ENCODE measurements at regions not wholly inside any gene's neighbourhood (a gene's known extent, or its start where the extent isn't known, plus 50 kb on each side); places are given as distances from the start of the nearest gene placed in this dataset.

- H3K27me3 ChIP-seq (ENCODE audit: insufficient read depth, low read depth, low read length): no peaks in the 10 kb centered on the region
- no peaks in the 10 kb centered on the region for H3F3A ChIP-seq (ENCODE audit: insufficient read depth, low read length, poor library complexity, severe bottlenecking)
- H3K4me2 ChIP-seq (ENCODE audit: low read length): no peak overlapping the region
- no peak overlapping the region for H3K9ac ChIP-seq (ENCODE audit: low read length)
- no peaks in the 10 kb centered on the region for H3K79me2 ChIP-seq (replicated peaks; ENCODE audit: insufficient read depth, low read length)
- no peaks in the 10 kb centered on the region for H4K20me1 ChIP-seq (ENCODE audit: insufficient read depth)
- H3K9me2 ChIP-seq (ENCODE audit: insufficient read depth, low read length): no peaks in the 10 kb centered on the region
- no peak overlapping the region for H3K27ac ChIP-seq (ENCODE audit: low read length)
- no peak for TF ChIP-seq EP300 (conservative IDR thresholded peaks at IDR 0.05; ENCODE audit: poor library complexity, severe bottlenecking)
- no peak for TF ChIP-seq MXI1 (conservative IDR thresholded peaks at IDR 0.05; ENCODE audit: poor library complexity, severe bottlenecking)
- no peak for TF ChIP-seq RAD21 (conservative IDR thresholded peaks at IDR 0.05)
- TF ChIP-seq POLR2AphosphoS5 (IDR thresholded peaks at IDR 0.05): no peak
- TF ChIP-seq SMC3 (conservative IDR thresholded peaks at IDR 0.05; ENCODE audit: poor library complexity): no peak
- TF ChIP-seq TAF1 (IDR thresholded peaks at IDR 0.05; ENCODE audit: low read depth): no peak
- TF ChIP-seq CTCF (IDR thresholded peaks at IDR 0.05; ENCODE audit: poor library complexity, severe bottlenecking): no peak
- TF ChIP-seq EZH2 (IDR thresholded peaks at IDR 0.05; ENCODE audit: borderline replicate concordance, insufficient read depth, low read length, poor library complexity, severe bottlenecking): no peak
- TF ChIP-seq REST (IDR thresholded peaks at IDR 0.05; ENCODE audit: borderline replicate concordance): no peak
- H3K4me3 ChIP-seq (ENCODE audit: low read length): no peak overlapping the region
- no peaks in the 10 kb centered on the region for H3K9me3 ChIP-seq (ENCODE audit: low read length)
- no peak overlapping the region for H2AFZ ChIP-seq (ENCODE audit: low read depth, low read length)
- H3K36me3 ChIP-seq (ENCODE audit: insufficient read depth, low read length): no peaks in the 10 kb centered on the region
Observed at GRCh38 chr2:167386694-167387093, 498.4 kb downstream of the XIRP2 start.

- Histone ChIP-seq H3K9ac (ENCODE audit: low read length) (no peak overlapping the region), H3K4me2 (ENCODE audit: low read length) (no peak overlapping the region), H3K4me3 (ENCODE audit: low read length) (no peak overlapping the region), H3K36me3 (ENCODE audit: insufficient read depth, low read length) (no peaks in the 10 kb centered on the region), H3K27ac (ENCODE audit: low read length) (no peak overlapping the region), H3K9me2 (ENCODE audit: insufficient read depth, low read length) (no peaks in the 10 kb centered on the region), H3K9me3 (ENCODE audit: low read length) (no peaks in the 10 kb centered on the region), H3K79me2 (replicated peaks; ENCODE audit: insufficient read depth, low read length) (no peaks in the 10 kb centered on the region), H2AFZ (ENCODE audit: low read depth, low read length) (no peak overlapping the region), H3F3A (ENCODE audit: insufficient read depth, low read length, poor library complexity, severe bottlenecking) (no peaks in the 10 kb centered on the region), H3K27me3 (ENCODE audit: insufficient read depth, low read depth, low read length) (no peaks in the 10 kb centered on the region), H4K20me1 (ENCODE audit: insufficient read depth) (no peaks in the 10 kb centered on the region)
- TF ChIP-seq TAF1 (IDR thresholded peaks at IDR 0.05; ENCODE audit: low read depth) (no peak), SMC3 (conservative IDR thresholded peaks at IDR 0.05; ENCODE audit: poor library complexity) (no peak), RAD21 (conservative IDR thresholded peaks at IDR 0.05) (no peak), REST (IDR thresholded peaks at IDR 0.05; ENCODE audit: borderline replicate concordance) (no peak), CTCF (IDR thresholded peaks at IDR 0.05; ENCODE audit: poor library complexity, severe bottlenecking) (no peak), MXI1 (conservative IDR thresholded peaks at IDR 0.05; ENCODE audit: poor library complexity, severe bottlenecking) (no peak), EZH2 (IDR thresholded peaks at IDR 0.05; ENCODE audit: borderline replicate concordance, insufficient read depth, low read length, poor library complexity, severe bottlenecking) (no peak), POLR2AphosphoS5 (IDR thresholded peaks at IDR 0.05) (no peak), EP300 (conservative IDR thresholded peaks at IDR 0.05; ENCODE audit: poor library complexity, severe bottlenecking) (no peak)
Observed at GRCh38 chr2:167383610-167384194, 495.4 kb downstream of the XIRP2 start.

All from neural cell (in vitro differentiated cells).